Left ventricle myocardium inferior (tissue), 1 donor: ENCODE measurements at regions not wholly inside any gene's neighbourhood (a gene's known extent, or its start where the extent isn't known, plus 50 kb on each side); places are given as distances from the start of the nearest gene placed in this dataset.
A peak's percentile ranks its signal among the peaks of the same experiment; 100 is the strongest.

Experiments
- DNase-seq: peaks from one replicate; pipeline ENCODE4 v3.0.0-alpha.2; 2020
- H3K27ac ChIP-seq: fragments of 200-600 bp; replicated peaks from 2 replicates; pipeline ENCODE4 v1.8.0; 2021
- H3K27me3 ChIP-seq: fragments of 200-600 bp; 2 replicates; pipeline ENCODE4 v1.8.0; 2021; ENCODE audit warnings: low read depth
- H3K36me3 ChIP-seq: fragments of 200-600 bp; 2 replicates; pipeline ENCODE4 v1.8.0; 2021
- H3K4me1 ChIP-seq: fragments of 200-600 bp; 2 replicates; pipeline ENCODE4 v1.8.0; 2021
- H3K4me3 ChIP-seq: fragments of 200-600 bp; 2 replicates; pipeline ENCODE4 v1.8.0; 2021; ENCODE audit warnings: mild to moderate bottlenecking, moderate library complexity
- H3K9me3 ChIP-seq: fragments of 200-600 bp; replicated peaks from 2 replicates; pipeline ENCODE4 v1.8.0; 2021
- intact Hi-C: fragments of 100-400 bp; cut with micrococcal nuclease; formaldehyde crosslinking; loops from one replicate; pipeline ENCODE4 v1.11.0; 2022
- TF ChIP-seq, protein P1 (sequence below): fragments of 200-600 bp; IDR thresholded peaks from 2 replicates; pipeline ENCODE4 v1.8.0; 2021; ENCODE audit warnings: antibody characterized with exemption, mild to moderate bottlenecking, borderline replicate concordance
- donor health status: DM: no; HTN: yes; CAD: no; lungs with severe emphysema.

DNA sequence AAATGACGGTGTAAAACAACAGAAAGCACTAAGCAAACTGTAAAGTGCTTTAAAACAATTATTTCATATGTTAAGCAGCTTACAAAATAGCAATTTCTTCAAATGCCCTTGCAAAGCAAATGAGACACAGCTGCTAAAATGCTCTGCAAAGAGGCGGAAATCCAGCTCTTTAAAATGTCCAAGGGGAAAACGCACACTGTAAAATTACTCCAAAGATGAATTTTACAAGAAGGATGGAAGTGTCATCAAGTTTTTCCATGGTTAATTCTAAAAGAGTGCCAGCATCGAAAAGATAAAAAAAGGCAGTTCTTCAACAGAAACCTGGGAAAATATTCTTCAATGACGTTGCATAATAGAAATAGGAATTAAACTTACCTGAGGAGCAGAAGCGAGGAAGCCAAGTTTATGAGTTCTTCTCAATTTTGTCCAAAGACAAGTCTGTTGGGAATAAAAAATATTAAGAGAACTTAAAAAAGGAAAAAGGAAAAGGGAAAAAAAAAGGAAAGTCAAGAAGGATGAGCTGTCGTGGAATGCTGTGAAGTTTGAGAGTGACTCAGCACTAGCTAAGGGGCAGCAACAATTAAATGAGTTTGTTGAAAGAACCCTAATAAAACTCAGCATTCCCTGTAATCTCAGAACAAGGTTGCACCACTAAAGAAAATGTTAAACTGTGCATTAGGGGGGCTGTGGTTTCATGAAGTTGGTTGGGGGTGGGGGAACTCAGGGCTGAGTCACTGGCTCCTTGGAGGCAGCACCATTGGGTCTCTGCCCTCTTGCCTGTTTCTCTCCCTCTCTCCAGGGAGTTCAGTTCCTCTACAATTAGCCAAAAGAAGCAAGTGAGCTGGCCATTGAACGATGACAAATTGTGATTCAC lies 64.2 kb upstream of the BLID start:
- Histone ChIP-seq H3K4me1 (peaks cover 15% of the 10 kb centered on the region), H3K36me3 (no peaks in the 10 kb centered on the region), H3K27me3 (no peaks in the 10 kb centered on the region), H3K4me3 (no peak overlapping the region), H3K27ac (peak overlapping the region; percentile 31), H3K9me3 (peaks cover 3% of the 10 kb centered on the region)
- TF ChIP-seq, protein P1, sequence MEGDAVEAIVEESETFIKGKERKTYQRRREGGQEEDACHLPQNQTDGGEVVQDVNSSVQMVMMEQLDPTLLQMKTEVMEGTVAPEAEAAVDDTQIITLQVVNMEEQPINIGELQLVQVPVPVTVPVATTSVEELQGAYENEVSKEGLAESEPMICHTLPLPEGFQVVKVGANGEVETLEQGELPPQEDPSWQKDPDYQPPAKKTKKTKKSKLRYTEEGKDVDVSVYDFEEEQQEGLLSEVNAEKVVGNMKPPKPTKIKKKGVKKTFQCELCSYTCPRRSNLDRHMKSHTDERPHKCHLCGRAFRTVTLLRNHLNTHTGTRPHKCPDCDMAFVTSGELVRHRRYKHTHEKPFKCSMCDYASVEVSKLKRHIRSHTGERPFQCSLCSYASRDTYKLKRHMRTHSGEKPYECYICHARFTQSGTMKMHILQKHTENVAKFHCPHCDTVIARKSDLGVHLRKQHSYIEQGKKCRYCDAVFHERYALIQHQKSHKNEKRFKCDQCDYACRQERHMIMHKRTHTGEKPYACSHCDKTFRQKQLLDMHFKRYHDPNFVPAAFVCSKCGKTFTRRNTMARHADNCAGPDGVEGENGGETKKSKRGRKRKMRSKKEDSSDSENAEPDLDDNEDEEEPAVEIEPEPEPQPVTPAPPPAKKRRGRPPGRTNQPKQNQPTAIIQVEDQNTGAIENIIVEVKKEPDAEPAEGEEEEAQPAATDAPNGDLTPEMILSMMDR, result no peak
- DNase-seq, result no peak
- intact Hi-C loops, result no loop called here

DNA sequence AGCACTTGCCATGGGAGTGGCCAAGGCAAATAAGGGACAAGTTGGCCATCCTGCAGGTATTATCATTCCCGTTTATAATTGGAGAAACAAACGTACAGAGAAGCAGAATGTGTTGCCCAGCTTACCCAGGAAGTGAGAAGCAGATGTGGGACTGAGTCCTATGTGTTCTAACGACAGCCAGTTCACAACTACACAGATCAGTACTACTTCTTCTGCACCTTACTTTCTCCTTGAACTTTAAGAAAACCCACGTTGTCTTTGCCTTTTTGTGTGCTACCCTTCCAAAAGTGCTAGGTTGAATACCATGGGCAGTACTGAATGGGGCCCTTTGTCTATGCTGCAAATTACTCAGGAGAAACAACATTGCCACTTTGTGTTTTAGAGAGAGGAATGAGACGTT lies 62.8 kb upstream of the BLID start:
- Histone ChIP-seq H3K4me3 (no peak overlapping the region), H3K27ac (no peak overlapping the region), H3K27me3 (no peaks in the 10 kb centered on the region), H3K4me1 (peaks cover 15% of the 10 kb centered on the region), H3K36me3 (no peaks in the 10 kb centered on the region), H3K9me3 (no peaks in the 10 kb centered on the region)
- no peak for DNase-seq
- TF ChIP-seq, protein P1, result no peak
- intact Hi-C loops, result no loop called here

DNA sequence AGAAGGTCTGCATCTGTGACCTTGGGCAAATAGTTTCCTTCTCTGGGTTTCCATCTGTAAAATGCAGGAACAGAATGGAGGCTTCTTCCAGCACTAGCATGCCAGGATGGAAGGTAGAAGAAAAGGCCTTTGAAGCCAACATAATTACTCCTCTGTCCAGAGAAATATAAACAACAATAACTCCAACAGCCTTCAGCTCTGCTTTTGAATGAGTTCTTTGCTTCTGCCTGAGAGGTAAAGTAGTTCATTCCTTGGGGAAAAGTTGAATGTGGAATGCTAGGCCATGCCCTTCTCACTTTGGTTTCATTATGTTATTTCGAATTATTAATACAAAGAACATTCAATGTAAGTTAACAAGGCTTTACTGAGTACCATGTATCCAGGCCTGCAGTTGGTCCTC lies 61.2 kb upstream of the BLID start:
- no peaks in the 10 kb centered on the region for H3K27me3 ChIP-seq
- H3K4me1 ChIP-seq, result peaks cover 15% of the 10 kb centered on the region
- no peak for DNase-seq
- TF ChIP-seq, protein P1, result no peak
- no peaks in the 10 kb centered on the region for H3K9me3 ChIP-seq
- no peak overlapping the region for H3K4me3 ChIP-seq
- intact Hi-C loops, result no loop called here
- no peaks in the 10 kb centered on the region for H3K36me3 ChIP-seq
- H3K27ac ChIP-seq, result no peak overlapping the region

DNA sequence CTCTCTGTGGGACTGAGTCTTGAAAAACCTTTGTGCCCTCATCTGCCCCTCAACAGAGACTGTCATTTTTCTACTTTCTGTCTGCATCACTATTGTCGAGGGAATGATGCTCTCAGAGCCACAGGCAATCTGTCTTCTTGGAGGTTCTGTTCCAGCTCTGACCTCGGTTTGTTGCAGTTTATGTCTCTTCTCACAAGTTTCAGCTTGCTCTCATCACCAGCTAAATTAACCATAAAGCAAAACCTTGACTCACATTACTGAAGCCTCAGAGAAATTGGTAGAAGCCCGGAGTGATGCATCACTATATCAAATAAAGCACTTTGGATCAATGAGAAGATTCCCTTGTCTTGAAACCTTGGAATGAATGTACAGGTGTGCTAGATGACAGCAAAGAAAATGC lies 60.6 kb upstream of the BLID start:
- intact Hi-C loops, result no loop called here
- TF ChIP-seq, protein P1, result no peak
- no peak for DNase-seq

DNA sequence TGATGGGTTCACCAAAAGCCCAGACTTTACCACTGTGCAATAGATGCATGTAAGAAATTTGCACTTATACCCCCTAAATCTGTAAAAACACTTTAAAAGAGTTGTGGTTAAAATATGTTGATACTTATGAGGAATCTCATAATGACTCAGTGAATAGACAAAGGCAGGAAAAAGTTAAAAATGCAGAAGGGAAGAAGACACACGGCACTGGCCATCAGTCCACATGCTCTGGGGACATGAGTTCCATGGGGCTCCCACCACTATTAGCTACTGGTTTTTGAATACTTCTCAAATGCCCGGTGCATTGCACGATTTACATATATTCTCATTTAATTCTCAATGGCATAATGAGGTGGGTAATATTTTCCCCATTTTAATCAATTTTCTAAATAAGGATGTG lies 59.3 kb upstream of the BLID start:
- intact Hi-C loops, result no loop called here
- H3K4me1 ChIP-seq, result peaks cover 7% of the 10 kb centered on the region
- TF ChIP-seq, protein P1, result no peak
- no peak for DNase-seq
- H3K27ac ChIP-seq, result no peak overlapping the region
- H3K36me3 ChIP-seq, result no peaks in the 10 kb centered on the region
- H3K9me3 ChIP-seq, result no peaks in the 10 kb centered on the region
- H3K27me3 ChIP-seq, result no peaks in the 10 kb centered on the region
- no peak overlapping the region for H3K4me3 ChIP-seq

More for the DNA sequence above, 60.6 kb upstream of the BLID start:
- H3K9me3 ChIP-seq, result no peaks in the 10 kb centered on the region
- peaks cover 15% of the 10 kb centered on the region for H3K4me1 ChIP-seq
- H3K4me3 ChIP-seq, result no peak overlapping the region
- no peak overlapping the region for H3K27ac ChIP-seq
- no peaks in the 10 kb centered on the region for H3K36me3 ChIP-seq
- H3K27me3 ChIP-seq, result no peaks in the 10 kb centered on the region
